GM12872 (cell line): ENCODE measurements at regions not wholly inside any gene's neighbourhood (a gene's known extent, or its start where the extent isn't known, plus 50 kb on each side); places are given as distances from the start of the nearest gene placed in this dataset.

Source experiments
- CTCF ChIP-seq: IDR thresholded peaks from 3 replicates; pipeline ENCODE4 v1.5.1; 2011; ENCODE audit warnings: low read depth, mild to moderate bottlenecking, low read length, moderate library complexity; ENCODE audit not compliant: insufficient read depth

GRCh38 chr4:74529284-74530041, 84.5 kb downstream of the AREG start:
- TF ChIP-seq CTCF, result no peak

DNA sequence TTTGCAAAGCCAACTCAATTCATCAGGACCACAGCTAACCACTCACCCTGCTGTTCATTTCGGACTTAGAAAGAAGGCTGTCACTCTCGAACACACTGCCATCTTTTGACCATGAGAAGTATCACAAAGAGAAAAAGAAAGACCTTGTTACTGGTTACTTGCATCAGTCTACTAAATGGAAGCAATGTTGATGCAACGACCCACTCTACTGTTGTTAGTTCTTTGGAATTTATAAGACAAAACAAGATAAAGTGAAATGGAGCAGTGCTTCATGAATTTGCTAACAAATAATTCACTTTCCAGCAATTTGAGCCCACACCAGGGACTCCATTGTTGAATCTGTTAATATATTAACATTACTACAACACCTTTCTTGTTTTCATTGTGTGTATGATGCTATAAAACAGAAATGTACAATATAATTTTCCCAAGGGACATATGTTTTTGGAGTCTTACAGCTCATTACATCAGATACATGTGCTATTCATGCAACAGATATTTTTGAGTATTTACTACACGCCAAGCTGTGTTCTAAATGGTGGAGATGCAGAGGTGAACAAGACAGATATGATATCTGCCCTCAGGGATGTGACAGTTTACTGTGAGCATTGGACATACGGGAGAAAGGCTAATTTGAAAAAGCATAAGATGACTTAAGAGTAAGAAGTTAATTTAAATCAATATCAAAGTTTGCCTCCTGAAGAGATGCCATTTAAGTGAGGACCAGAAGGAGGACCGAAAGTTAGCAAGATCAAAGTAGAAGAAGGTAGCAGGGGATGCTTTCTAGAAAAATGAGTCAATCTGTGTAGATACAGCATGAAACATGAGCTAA, 87.2 kb downstream of the AREG start:
- TF ChIP-seq CTCF, result peak; percentile 61

GRCh38 chr4:74534121-74534520, 89.2 kb downstream of the AREG start:
- TF ChIP-seq CTCF, result no peak

DNA sequence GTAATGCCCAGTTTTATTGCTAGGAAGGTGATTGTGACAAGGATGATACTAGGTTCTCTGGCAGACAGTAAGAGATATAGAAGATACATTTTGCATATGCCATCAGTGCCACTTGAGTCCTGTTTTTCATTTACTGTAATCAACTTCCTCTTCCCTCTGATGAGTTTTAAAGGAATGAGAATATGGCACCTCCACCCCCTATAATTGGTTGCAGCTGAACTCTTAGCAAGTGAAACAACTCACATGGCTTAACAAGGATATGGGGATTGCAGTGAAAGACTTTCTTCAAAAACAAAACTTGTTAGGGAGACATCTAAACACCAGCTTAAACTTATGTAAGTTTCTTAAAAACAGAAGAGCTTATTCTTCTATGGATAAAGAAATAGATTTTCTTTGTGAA, 90.0 kb downstream of the AREG start:
- TF ChIP-seq CTCF, result no peak

- no peak for TF ChIP-seq CTCF
Observed at GRCh38 chr4:74535512-74535911, 90.6 kb downstream of the AREG start.

DNA sequence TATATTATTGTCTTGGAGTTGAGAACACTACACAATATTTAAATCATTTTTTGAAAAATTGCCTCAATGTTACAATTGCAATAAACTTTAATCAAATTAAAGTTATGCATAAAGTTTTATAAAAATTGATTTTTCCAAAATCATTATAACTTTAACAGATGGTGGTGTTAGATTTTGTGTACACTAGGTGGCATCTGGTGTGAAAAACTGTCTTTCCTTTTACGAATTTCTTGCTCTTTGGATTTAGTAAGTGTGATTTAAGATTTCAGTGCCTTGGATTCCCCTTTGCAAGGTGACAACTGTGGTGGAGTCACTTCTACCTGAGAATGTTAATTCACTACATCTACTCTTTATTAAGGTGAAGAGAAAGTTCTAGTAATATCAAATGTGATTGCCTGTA, 91.6 kb downstream of the AREG start:
- no peak for TF ChIP-seq CTCF

GRCh38 chr4:74537459-74537858, 92.5 kb downstream of the AREG start:
- no peak for TF ChIP-seq CTCF
